Suprapubic skin (tissue), 4 donors: ENCODE measurements at regions not wholly inside any gene's neighbourhood (a gene's known extent, or its start where the extent isn't known, plus 50 kb on each side); places are given as distances from the start of the nearest gene placed in this dataset.

Experiments
- EP300 ChIP-seq: sonication (generic); formaldehyde crosslinking; IDR thresholded peaks from one replicate; pipeline ENCODE4 v1.6.1; 2017; ENCODE audit warnings: antibody characterized with exemption
- POLR2A ChIP-seq, 2 donors: fragments of 450-650 bp; IDR thresholded peaks; one replicate each; pipeline ENCODE4 v1.6.1; 2017; ENCODE audit warnings: antibody characterized with exemption in 2 of 2, mild to moderate bottlenecking in 2 of 2, moderate library complexity in 2 of 2
- POLR2AphosphoS5 ChIP-seq, 3 donors: sonication (generic); formaldehyde crosslinking; IDR thresholded peaks; one replicate each; pipeline ENCODE4 v1.6.1; 2017; ENCODE audit warnings: antibody characterized with exemption in 3 of 3
- TF ChIP-seq, protein P1 (sequence below), 2 donors: fragments of 200-600 bp in 1 of 2; fragments of 450-650 bp in 1 of 2; sonication (generic) in 1 of 2; IDR thresholded peaks; one replicate each; pipeline ENCODE4 v1.5.1; 2016 to 2019; ENCODE audit warnings: antibody characterized with exemption in 2 of 2, mild to moderate bottlenecking in 1 of 2, moderate library complexity in 1 of 2

DNA sequence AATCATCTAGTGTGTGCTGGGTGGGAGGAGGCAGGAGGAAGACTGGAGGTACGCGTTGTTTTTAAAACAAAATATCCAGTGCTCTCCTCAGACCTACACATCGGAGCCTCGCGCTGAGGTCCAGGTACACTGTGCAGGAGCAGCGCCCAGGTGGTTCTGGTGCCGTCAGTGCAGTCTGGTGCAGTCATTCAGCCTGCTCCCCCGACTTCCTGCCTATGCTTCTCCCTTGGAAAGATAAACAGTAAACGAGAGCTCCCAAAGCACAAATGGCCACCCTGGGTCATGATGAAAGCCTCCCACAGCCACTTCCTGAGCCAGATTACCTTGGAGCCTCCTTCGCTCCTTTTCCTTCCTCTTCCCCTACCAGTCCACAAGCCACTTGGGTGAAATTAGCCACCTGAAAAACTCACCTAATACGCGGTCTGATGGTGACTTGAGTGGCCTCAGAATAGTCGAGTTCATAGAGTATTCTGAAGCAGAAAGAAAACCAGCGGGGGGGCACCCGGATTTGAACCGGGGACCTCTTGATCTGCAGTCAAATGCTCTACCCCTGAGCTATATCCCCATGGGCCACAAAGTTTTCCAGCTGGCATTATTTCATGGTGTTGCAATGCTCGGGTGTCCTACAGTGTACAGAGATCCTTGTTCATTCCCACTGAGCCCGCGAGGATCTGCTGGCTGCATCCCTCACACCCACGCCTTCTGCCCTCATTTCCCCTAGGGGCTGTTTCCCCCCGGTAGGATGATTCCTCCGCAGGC, 82.5 kb downstream of the ZNF467 start:
- TF ChIP-seq POLR2A (IDR thresholded peaks at IDR 0.05), result no peak
- TF ChIP-seq, protein P1, sequence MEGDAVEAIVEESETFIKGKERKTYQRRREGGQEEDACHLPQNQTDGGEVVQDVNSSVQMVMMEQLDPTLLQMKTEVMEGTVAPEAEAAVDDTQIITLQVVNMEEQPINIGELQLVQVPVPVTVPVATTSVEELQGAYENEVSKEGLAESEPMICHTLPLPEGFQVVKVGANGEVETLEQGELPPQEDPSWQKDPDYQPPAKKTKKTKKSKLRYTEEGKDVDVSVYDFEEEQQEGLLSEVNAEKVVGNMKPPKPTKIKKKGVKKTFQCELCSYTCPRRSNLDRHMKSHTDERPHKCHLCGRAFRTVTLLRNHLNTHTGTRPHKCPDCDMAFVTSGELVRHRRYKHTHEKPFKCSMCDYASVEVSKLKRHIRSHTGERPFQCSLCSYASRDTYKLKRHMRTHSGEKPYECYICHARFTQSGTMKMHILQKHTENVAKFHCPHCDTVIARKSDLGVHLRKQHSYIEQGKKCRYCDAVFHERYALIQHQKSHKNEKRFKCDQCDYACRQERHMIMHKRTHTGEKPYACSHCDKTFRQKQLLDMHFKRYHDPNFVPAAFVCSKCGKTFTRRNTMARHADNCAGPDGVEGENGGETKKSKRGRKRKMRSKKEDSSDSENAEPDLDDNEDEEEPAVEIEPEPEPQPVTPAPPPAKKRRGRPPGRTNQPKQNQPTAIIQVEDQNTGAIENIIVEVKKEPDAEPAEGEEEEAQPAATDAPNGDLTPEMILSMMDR (IDR thresholded peaks at IDR 0.05), result no peak
- TF ChIP-seq POLR2AphosphoS5 (IDR thresholded peaks at IDR 0.05), result no peak
- no peak for TF ChIP-seq EP300
